ENCODE measurements at regions not wholly inside any gene's neighbourhood (a gene's known extent, or its start where the extent isn't known, plus 50 kb on each side); places are given as distances from the start of the nearest gene placed in this dataset.

DNA sequence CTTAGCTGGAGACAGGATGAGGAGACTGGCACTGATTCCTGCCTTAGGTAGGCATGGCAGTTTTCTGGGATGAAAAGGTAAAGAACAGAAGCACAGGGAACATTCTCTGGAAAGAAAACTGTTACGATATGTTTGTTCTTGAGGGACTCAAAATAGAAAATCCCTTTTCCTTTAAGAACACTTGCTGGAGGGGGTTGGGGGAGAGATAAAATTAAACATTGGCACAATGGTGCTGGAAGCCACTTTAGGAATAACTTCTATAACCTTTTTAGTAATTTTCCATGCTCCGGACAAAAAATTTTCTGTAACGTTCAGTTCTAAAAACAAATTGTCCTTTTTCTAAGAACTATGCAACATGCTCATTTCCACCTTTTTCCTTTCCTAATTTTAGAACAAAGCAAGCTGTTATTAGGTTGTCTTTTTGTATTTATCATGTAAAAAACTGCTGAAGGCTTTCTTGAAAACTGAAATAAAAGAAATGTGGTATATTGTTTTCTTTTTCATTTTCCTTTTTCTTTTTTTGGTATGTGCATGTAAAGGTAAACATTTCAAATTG is 343.8 kb downstream of the EPHA4 start:
- Histone ChIP-seq H3K27me3 (ENCODE audit: control insufficient read depth in 1 of 2, insufficient read depth in 2 of 2, low read length in 2 of 2) (no peaks in the 10 kb centered on the region), H3K79me2 (ENCODE audit: insufficient read depth, low read length) (no peaks in the 10 kb centered on the region), H3K9me3 (ENCODE audit: low read length) (0 out of 2 replicates have a peak, but pooled peaks cover 5% of the 10 kb centered on the region), H4K20me1 (ENCODE audit: insufficient read depth, low read length) (no peaks in the 10 kb centered on the region), H3K9ac (ENCODE audit: insufficient read depth, low read depth, low read length) (no peak overlapping the region), H3K4me2 (ENCODE audit: low read depth, low read length) (no peak overlapping the region), H2AFZ (ENCODE audit: low read length) (no peak overlapping the region), H3K4me1 (ENCODE audit: insufficient read depth, low read length) (no peaks in the 10 kb centered on the region), H3K27ac (ENCODE audit: extremely low read length, insufficient read depth, low read length) (no peak overlapping the region), H3K36me3 (replicated peaks in 1 of 2; ENCODE audit: control insufficient read depth in 1 of 2, insufficient read depth in 2 of 2, low read length in 2 of 2) (no peaks in the 10 kb centered on the region), H3K4me3 (replicated peaks in 1 of 3; ENCODE audit: insufficient read depth in 1 of 3, low read depth in 2 of 3, low read length in 3 of 3) (no peak overlapping the region)
- in situ Hi-C loops (cut with HindIII; ENCODE audit: extremely low pct_ligation_motif_present, low pct_unique_long_range_greater_than_20kb): no loop called here
- no peak for DNase-seq (ENCODE audit: low spot score)
- TF ChIP-seq, protein P1, sequence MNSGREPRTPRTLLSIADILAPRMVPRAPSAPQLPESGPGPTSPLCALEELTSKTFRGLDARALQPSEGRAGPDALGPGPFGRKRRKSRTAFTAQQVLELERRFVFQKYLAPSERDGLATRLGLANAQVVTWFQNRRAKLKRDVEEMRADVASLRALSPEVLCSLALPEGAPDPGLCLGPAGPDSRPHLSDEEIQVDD (CRISPR knock-in tag; IDR thresholded peaks at IDR 0.05; ENCODE audit: borderline replicate concordance): no peak
- no peak for TF ChIP-seq ZNF710 (CRISPR knock-in tag; IDR thresholded peaks at IDR 0.05; ENCODE audit: borderline replicate concordance)
- no peak for TF ChIP-seq HNF1A (IDR thresholded peaks at IDR 0.05; ENCODE audit: low read depth)
- no peak for TF ChIP-seq HNF1A (CRISPR knock-in tag; IDR thresholded peaks at IDR 0.05; ENCODE audit: borderline replicate concordance)
- TF ChIP-seq, protein P2, sequence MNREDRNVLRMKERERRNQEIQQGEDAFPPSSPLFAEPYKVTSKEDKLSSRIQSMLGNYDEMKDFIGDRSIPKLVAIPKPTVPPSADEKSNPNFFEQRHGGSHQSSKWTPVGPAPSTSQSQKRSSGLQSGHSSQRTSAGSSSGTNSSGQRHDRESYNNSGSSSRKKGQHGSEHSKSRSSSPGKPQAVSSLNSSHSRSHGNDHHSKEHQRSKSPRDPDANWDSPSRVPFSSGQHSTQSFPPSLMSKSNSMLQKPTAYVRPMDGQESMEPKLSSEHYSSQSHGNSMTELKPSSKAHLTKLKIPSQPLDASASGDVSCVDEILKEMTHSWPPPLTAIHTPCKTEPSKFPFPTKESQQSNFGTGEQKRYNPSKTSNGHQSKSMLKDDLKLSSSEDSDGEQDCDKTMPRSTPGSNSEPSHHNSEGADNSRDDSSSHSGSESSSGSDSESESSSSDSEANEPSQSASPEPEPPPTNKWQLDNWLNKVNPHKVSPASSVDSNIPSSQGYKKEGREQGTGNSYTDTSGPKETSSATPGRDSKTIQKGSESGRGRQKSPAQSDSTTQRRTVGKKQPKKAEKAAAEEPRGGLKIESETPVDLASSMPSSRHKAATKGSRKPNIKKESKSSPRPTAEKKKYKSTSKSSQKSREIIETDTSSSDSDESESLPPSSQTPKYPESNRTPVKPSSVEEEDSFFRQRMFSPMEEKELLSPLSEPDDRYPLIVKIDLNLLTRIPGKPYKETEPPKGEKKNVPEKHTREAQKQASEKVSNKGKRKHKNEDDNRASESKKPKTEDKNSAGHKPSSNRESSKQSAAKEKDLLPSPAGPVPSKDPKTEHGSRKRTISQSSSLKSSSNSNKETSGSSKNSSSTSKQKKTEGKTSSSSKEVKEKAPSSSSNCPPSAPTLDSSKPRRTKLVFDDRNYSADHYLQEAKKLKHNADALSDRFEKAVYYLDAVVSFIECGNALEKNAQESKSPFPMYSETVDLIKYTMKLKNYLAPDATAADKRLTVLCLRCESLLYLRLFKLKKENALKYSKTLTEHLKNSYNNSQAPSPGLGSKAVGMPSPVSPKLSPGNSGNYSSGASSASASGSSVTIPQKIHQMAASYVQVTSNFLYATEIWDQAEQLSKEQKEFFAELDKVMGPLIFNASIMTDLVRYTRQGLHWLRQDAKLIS (CRISPR knock-in tag; IDR thresholded peaks at IDR 0.05): no peak
- TF ChIP-seq ZC3H13 (CRISPR knock-in tag; IDR thresholded peaks at IDR 0.05): no peak
- TF ChIP-seq ISL2 (CRISPR knock-in tag; IDR thresholded peaks at IDR 0.05): no peak
- TF ChIP-seq PCBP2 (optimal IDR thresholded peaks at IDR 0.05; ENCODE audit: low read depth, low read length, poor library complexity, severe bottlenecking): no peak
- WGBS (ENCODE audit: low lambda C conversion rate): 16% methylated on average over 3 of the region's 3 CpGs
- FAIRE-seq: no peak
- BruUV-seq (replicated peaks): no TSS peak
- intact Hi-C loops (cut with micrococcal nuclease; ENCODE audit: unreplicated experiment): no loop called here
- ChIA-PET POLR2A (no interaction called here), CTCF (ENCODE audit: low intra/inter-chr PET ratio, low total read pairs) (no interaction called here)
- ATAC-seq: no peak
